Suppressor macrophage (primary cell): ENCODE measurements at regions not wholly inside any gene's neighbourhood (a gene's known extent, or its start where the extent isn't known, plus 50 kb on each side); places are given as distances from the start of the nearest gene placed in this dataset.

ENCODE experiments used
- DNase-seq, 4 experiments: peaks; one replicate each; pipeline ENCODE4 v3.0.0-alpha.2; 2020 to 2022

GRCh38 chr2:240347949-240348500, 87.4 kb upstream of the GPC1 start:
- DNase-seq = no peak

GRCh38 chr2:240348522-240348921, 86.9 kb upstream of the GPC1 start:
- DNase-seq = no peak

DNA sequence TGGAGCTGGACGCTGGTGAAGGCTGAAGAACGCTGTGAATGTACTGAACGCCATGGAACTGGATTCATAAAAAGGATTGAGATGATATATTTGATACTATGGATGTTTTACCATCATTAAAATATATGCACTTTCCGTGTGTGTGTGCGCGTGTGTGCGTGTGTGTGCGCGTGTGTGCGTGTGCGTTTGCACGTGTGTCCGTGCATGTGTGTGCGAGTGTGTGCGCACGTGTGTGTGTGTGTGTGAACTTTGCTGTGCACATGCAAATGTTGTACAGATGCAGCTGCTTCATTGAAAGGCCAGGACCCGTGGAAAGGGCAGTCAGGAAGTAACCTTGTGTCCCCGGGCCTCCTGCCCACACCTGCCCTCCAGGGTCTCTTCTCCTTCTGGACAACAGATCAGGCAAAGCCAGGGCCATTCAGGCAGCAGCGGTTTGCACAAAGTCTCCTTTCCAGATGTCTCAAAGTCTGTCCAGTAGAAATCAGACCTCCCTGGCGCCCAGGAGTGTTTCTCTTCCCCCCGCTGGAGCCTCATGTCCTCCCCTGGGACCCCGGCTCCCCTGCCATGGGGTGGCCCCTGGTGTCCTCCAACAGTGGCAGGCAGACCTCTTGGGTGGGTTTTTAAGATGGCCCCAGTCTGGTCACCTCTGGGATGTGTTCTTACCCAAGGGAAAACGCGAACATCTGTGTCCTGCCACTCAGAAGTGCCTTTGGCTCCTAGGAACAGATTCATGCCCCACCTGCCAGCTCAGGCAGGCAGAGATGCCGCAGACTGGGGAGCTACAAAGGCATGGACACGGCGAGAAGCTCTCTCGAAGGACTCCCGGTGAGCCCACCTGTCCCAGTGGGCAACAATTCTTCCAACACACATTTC, 86.1 kb upstream of the GPC1 start:
- no peak for DNase-seq

DNA sequence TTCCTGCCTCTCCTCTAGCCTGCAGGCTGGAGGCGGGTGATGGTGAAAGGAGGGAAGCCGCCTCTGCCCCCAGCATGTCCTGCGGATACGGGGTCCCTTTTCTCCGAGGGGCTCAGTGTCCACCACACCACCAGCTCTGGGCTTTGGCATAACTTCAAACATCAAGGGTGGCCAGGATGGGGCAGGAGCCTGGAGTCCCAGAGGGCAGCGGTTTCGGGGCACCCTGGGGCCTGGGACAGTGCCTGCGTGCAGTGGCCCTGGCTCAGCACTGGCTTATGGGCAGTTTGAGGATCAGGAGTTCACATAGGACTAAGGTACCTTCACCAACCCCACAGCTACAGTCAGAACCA, 85.5 kb upstream of the GPC1 start:
- no peak for DNase-seq

DNA sequence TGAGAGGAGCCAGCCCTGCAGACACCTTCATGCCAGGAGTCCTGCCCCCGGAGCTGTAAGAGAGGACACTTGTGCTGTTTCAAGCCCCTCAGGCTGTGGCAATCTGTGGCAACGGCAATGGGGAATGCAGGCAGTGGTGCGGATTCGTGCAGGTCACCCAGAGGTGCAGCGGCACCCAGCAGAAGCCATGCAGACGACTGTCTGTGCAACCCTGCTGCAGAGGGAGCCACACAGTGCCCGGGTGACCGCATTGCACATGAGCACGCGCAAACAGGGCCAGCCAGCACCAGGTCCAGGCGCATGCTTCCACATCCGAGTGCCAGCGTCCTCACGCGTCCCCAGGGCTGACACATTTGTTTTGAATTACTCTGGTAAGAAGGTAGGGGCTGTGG, 84.8 kb upstream of the GPC1 start:
- no peak for DNase-seq

DNA sequence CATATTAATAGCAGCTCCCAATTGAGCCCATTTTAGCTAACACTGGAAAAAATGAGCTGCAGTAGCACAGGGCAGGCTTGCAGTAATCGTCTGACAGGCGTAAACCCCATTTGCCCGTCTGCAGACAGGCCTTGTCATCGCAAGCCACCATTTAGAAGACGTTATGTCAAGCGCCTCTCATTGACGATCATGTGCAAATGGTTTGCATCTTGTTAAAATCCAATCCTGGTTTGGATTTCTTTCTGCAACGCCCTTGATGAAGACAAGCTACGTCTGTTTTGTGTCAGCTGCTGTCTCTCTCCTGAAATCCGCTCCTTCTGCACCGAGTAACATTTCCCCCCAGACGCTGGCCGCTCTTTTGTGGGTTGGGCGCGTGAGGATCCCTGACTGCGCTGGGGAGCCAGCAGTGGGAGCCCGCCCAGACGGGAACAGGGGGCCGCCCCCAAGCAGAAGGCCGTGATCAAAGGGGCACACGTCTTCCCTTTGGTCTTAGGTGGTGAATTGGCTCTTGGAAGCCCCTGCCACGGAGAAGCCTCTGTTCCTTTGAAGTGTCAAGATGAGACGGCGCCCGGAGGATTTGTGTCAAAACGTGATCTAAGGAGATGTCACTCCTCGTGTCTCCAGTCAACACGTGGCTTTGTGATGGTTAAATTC, 84.2 kb upstream of the GPC1 start:
- no peak for DNase-seq

DNA sequence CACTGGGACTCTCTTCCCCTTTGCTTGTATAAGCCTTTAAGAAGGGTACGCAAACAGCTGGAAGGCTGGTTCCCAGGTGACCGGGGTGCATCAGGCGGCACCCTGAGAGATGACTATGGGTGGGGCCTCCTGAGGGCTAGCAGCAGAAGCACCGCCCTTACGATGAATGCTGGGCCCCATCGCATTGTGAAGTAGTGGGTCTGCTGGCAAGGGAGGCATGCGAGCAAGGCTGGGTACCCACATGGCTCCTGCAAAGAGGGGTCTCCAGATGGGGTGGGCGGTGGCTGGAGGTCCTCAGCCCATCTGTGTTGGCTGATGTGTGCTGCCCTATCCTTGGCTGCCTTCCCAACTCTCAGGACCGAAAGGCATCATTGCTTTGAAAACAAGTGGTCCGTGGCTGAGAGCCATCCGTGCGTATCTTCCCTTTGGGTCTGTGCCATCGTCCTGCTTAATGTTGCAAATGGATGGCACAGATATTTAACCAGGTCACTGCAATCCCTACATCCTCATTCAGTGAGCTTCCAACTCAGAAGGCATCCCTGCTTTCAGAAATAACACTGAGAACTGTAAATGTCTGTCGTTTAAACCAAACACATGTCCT, 83.5 kb upstream of the GPC1 start:
- DNase-seq = no peak

DNA sequence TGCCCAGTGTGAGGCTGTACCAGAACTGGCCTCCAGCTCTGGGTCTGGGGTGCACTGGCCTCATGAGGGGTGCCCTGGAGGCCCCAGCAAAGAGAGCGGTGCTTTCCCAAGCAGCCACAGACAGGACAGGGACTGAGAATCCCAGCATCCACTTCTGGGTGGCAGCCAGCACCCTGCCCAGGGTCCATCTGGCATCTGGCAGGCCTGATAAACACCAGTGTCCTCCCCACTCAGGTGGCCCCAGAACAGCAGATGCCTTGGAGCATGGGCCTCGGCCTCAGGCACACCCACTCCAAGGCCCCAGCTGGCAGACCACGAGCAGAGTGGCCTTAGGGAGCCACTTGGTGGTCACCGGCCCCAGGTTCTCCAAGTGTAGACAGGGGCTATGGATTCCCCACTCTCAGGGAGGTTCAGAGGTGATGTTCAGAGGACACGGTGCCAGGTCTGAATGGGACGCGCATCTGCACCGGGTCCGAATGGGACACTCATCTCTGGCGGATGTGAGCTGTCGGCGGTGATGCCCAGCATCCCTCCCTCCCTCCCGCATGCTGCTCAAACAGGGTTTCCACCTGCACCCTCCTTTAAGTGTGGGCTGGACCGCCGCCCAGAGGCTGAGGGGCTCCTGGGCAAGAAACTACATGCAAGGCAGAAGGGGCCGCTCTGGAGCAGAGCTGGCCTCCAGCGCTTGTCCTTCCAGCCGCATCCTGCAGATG, 82.2 kb upstream of the GPC1 start:
- DNase-seq = no peak

- no peak for DNase-seq
These were observed 81.5 kb upstream of the GPC1 start for GRCh38 chr2:240353944-240354343.

DNA sequence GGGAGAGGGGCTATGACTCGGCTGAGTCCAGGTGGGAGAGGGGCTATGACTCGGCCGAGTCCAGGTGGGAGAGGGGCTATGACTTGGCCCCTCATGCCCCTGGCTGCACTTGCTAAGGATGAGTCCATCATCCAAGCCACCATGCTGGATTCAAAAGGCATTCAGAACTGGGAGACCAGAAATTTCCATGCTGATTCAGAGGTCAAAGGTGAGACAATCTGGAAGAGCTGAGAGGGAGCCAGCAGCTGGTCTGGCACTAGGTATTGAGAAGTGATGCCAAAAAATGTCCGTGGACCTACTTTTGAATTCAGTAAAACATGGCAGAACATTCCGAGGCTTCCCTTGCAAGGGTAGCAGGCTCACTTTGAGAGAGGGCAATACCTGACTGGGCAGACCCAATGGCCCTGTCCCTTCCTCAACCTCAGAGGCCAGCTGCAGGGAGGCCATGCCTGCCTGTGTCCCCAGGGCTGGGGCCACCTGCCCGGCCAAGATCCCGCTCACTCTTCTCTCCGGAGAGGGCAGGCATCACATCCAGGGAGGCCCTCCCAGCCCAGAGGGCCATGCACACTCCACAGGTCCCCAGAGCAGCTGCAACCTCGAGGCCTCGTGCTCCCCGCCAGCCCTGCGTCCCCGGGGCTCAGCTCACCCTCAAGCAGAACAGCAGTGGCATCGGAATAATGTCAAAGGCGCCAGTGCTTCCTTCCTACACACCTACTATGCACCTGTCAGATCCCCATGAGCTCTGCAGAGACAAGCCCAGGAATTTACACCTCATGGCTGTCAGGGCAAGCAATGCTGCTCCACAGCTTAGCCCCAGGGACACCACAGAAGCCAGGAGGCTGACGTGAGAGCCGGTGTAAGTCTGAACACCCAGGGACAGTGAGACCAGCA, 80.2 kb upstream of the GPC1 start:
- no peak for DNase-seq

- DNase-seq = no peak
These were observed 79.5 kb upstream of the GPC1 start for GRCh38 chr2:240355962-240356361.

GRCh38 chr2:240356700-240357640, 78.5 kb upstream of the GPC1 start:
- DNase-seq = no peak

DNA sequence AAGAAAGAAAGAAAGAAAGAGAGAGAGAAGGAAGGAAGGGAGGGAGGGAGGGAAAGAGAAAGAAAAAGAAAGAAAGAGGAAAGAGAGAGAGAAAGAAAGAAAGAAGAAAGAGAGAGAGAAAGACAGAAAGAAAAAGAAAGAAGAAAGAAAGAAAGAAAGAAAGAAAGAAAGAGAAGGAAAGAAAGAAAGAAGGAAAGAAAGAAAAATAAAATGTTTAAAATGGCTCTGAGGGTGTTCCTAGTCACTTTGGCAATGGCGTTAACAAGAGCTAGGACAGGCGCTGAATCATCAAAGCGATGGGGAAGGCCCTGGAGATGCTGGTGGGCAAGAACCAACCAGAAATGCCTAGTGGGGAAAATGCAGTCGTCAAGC, 77.8 kb upstream of the GPC1 start:
- DNase-seq = no peak

DNA sequence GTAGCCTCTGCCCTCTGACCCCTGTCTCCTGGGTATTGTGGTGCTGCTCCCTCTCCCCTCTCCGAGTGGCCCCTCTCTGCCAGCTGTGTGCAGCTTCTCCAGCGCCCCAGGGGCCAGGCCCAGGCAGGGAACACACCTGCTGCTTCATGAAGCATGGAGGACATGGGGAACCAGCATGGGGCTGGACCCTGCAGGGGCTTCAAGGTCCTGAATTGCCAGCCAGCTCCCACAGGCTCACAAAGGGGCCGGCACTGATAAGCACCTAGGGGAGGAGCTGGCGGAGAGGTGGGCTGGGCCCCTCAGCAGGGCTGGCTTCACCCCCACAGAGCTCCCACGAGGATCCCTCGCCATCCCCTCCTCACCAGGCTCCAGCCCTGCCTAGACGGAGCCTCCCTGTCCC, 77.4 kb upstream of the GPC1 start:
- DNase-seq = no peak

- DNase-seq = no peak
These were observed 76.6 kb upstream of the GPC1 start for GRCh38 chr2:240358821-240359397.

- DNase-seq = no peak
These were observed 75.8 kb upstream of the GPC1 start for GRCh38 chr2:240359695-240360094.

DNA sequence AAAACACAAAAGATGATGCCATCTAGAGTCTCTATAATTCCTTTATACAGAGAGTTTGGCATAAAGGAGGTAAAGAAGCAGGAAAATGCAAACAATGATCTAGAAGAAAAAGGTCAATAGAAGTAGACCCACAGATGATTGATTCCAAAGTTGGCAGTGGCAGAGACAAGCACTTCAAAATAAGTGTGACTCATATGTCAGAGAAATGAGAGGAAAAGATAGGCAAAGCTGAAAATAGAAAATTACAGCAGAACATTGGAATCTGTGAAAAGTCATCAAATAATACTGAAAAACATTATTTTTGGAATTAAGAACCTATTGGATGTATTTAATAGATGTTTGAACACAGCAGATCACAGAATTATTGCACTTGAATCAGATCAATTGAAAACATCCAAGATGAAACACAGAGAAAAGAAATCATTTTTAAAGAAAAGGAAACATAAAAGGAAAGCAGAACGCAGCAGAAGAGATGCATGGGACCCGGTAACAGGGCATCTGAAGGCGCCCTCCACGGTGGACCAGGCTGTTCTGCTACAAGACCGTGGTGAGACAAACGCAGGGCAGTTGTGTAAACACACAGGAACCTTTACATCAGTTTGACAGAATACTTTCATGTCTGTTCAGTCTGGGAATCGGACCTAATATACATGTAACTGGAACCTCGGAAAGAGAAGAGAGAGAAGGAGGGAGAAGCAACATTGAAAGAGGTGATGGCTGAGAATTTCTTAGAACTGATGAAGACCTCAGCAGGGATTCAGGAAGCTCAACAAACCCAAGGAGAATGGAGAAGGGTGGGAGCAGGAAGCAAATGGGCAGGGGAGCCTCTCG, 74.6 kb upstream of the GPC1 start:
- DNase-seq = no peak

GRCh38 chr2:240362216-240362755, 73.2 kb upstream of the GPC1 start:
- no peak for DNase-seq
